ENCODE measurements at regions not wholly inside any gene's neighbourhood (a gene's known extent, or its start where the extent isn't known, plus 50 kb on each side); places are given as distances from the start of the nearest gene placed in this dataset.
"Not testable (repeated sequence)": the region's sequence is repeated elsewhere in the genome, so short reads cannot be mapped to it uniquely, and the experiment has no call there.

- H3K36me3 ChIP-seq (ENCODE audit: low read depth) = no peaks in the 10 kb centered on the region
- H4K20me1 ChIP-seq (ENCODE audit: insufficient read depth) = no peaks in the 10 kb centered on the region
- H3K27me3 ChIP-seq (replicated peaks; ENCODE audit: insufficient read depth) = no peaks in the 10 kb centered on the region
- WGBS, 2 experiments (ENCODE audit: low coverage in 1 of 2, low lambda C conversion rate in 2 of 2, missing lambda C conversion rate in 2 of 2) = 75 to 84% methylated on average over 3 of the region's 3 CpGs
- no peak overlapping the region for H3K4me2 ChIP-seq (ENCODE audit: unreplicated experiment)
- H3K9me3 ChIP-seq (ENCODE audit: low read depth) = no peaks in the 10 kb centered on the region
- no peak overlapping the region for H3K4me3 ChIP-seq
- in situ Hi-C loops (cut with MboI) = no loop called here
- no peak for DNase-seq
- H3K27ac ChIP-seq = no peak overlapping the region
- H3F3A ChIP-seq (ENCODE audit: insufficient read depth) = no peaks in the 10 kb centered on the region
- no peaks in the 10 kb centered on the region for H3K79me2 ChIP-seq (ENCODE audit: insufficient read depth)
- H2AFZ ChIP-seq = no peak overlapping the region
- no peaks in the 10 kb centered on the region for H3K9me2 ChIP-seq (ENCODE audit: insufficient read depth)
- no peaks in the 10 kb centered on the region for H3K4me1 ChIP-seq (ENCODE audit: insufficient read depth)
- TF ChIP-seq EZH2 (IDR thresholded peaks at IDR 0.05; ENCODE audit: insufficient read depth, poor library complexity, severe bottlenecking) = no peak
- no peak for TF ChIP-seq EZH2phosphoT487 (IDR thresholded peaks at IDR 0.05; ENCODE audit: insufficient read depth, low read depth)
- H3K9ac ChIP-seq = no peak overlapping the region
These were observed 2254.4 kb downstream of the ARAP2 start for GRCh38 chr4:33989820-33990443.

GRCh38 chr4:33996075-33996718 is 2248.1 kb downstream of the ARAP2 start:
- no peaks in the 10 kb centered on the region for H3F3A ChIP-seq (ENCODE audit: insufficient read depth)
- H3K4me1 ChIP-seq (ENCODE audit: insufficient read depth) = no peaks in the 10 kb centered on the region
- H3K79me2 ChIP-seq (ENCODE audit: insufficient read depth) = no peaks in the 10 kb centered on the region
- H3K9me3 ChIP-seq (ENCODE audit: low read depth) = no peaks in the 10 kb centered on the region
- TF ChIP-seq EZH2phosphoT487 (IDR thresholded peaks at IDR 0.05; ENCODE audit: insufficient read depth, low read depth) = no peak
- no peaks in the 10 kb centered on the region for H3K9me2 ChIP-seq (ENCODE audit: insufficient read depth)
- no peaks in the 10 kb centered on the region for H3K27me3 ChIP-seq (replicated peaks; ENCODE audit: insufficient read depth)
- peak; percentile 6 for DNase-seq
- H3K9ac ChIP-seq = no peak overlapping the region
- in situ Hi-C loops (cut with MboI) = no loop called here
- H2AFZ ChIP-seq = no peak overlapping the region
- H3K36me3 ChIP-seq (ENCODE audit: low read depth) = no peaks in the 10 kb centered on the region
- H4K20me1 ChIP-seq (ENCODE audit: insufficient read depth) = no peaks in the 10 kb centered on the region
- H3K27ac ChIP-seq = no peak overlapping the region
- no peak overlapping the region for H3K4me3 ChIP-seq
- no peak overlapping the region for H3K4me2 ChIP-seq (ENCODE audit: unreplicated experiment)
- WGBS, 2 experiments (ENCODE audit: low coverage in 1 of 2, low lambda C conversion rate in 2 of 2, missing lambda C conversion rate in 2 of 2) = 77 to 81% methylated on average over 4 of the region's 4 CpGs

DNA sequence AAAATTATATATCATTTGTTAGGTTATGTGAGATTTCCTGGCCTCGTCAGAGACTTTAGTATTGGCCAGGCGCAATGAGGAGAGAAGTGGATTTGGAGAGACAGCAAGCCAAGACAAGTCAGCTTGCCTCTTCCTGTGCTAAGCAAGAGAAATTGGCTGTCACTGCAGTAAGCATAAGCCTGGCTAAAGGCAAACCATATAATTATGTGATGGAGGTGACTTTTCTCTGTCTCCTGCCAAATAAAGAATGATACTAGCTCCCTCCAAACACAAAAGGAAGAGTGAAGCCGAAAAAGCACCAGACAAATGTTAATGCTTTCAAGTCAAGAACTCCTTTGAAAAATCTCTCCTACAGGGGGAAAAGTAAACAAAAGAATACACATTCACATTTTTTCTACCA is 2246.0 kb downstream of the ARAP2 start:
- Histone ChIP-seq H3K27ac (no peak overlapping the region), H2AFZ (no peak overlapping the region), H3K27me3 (replicated peaks; ENCODE audit: insufficient read depth) (no peaks in the 10 kb centered on the region), H3K9me2 (ENCODE audit: insufficient read depth) (no peaks in the 10 kb centered on the region), H4K20me1 (ENCODE audit: insufficient read depth) (no peaks in the 10 kb centered on the region), H3F3A (ENCODE audit: insufficient read depth) (no peaks in the 10 kb centered on the region), H3K36me3 (ENCODE audit: low read depth) (no peaks in the 10 kb centered on the region), H3K79me2 (ENCODE audit: insufficient read depth) (no peaks in the 10 kb centered on the region), H3K4me1 (ENCODE audit: insufficient read depth) (no peaks in the 10 kb centered on the region), H3K9me3 (ENCODE audit: low read depth) (no peaks in the 10 kb centered on the region), H3K4me3 (no peak overlapping the region), H3K9ac (no peak overlapping the region), H3K4me2 (ENCODE audit: unreplicated experiment) (no peak overlapping the region)
- WGBS, 2 experiments (ENCODE audit: low coverage in 1 of 2, low lambda C conversion rate in 2 of 2, missing lambda C conversion rate in 2 of 2) = 58 to 68% methylated on average over 3 of the region's 3 CpGs
- TF ChIP-seq EZH2phosphoT487 (IDR thresholded peaks at IDR 0.05; ENCODE audit: insufficient read depth, low read depth) = no peak
- TF ChIP-seq EZH2 (IDR thresholded peaks at IDR 0.05; ENCODE audit: insufficient read depth, poor library complexity, severe bottlenecking) = no peak
- no peak for DNase-seq
- in situ Hi-C loops (cut with MboI) = no loop called here

DNA sequence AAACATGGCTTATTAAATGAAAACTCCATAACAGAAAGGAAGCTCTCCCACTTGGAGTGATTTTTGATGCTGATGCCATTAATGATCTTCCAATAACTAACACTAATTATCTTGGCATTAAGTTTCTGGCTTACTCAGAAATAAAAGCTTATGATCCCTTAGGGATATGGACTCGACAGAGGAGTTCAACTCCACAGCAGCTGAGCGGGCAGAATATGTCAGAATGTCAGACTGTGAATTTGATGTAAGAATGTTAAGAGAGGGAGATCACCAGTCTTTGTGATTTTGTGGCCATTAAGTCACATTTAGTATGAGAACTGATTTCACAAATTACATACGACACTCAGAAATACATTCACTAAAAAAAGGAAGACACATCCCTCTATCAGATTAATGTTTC is 2244.0 kb downstream of the ARAP2 start:
- H3F3A ChIP-seq (ENCODE audit: insufficient read depth) = no peaks in the 10 kb centered on the region
- H3K27ac ChIP-seq = no peak overlapping the region
- no peaks in the 10 kb centered on the region for H3K36me3 ChIP-seq (ENCODE audit: low read depth)
- no peak for DNase-seq
- H3K79me2 ChIP-seq (ENCODE audit: insufficient read depth) = no peaks in the 10 kb centered on the region
- in situ Hi-C loops (cut with MboI) = no loop called here
- H3K9me2 ChIP-seq (ENCODE audit: insufficient read depth) = no peaks in the 10 kb centered on the region; the same call in 1 of the 2 replicates
- H3K9ac ChIP-seq = no peak overlapping the region
- H3K4me1 ChIP-seq (ENCODE audit: insufficient read depth) = no peaks in the 10 kb centered on the region
- H3K9me3 ChIP-seq (ENCODE audit: low read depth) = no peaks in the 10 kb centered on the region
- H2AFZ ChIP-seq = no peak overlapping the region
- 46 to 59% methylated on average over 3 of the region's 3 CpGs for WGBS, 2 experiments (ENCODE audit: low coverage in 1 of 2, low lambda C conversion rate in 2 of 2, missing lambda C conversion rate in 2 of 2)
- no peaks in the 10 kb centered on the region for H4K20me1 ChIP-seq (ENCODE audit: insufficient read depth)
- H3K4me3 ChIP-seq = no peak overlapping the region
- TF ChIP-seq EZH2phosphoT487 (IDR thresholded peaks at IDR 0.05; ENCODE audit: insufficient read depth, low read depth) (no peak), EZH2 (IDR thresholded peaks at IDR 0.05; ENCODE audit: insufficient read depth, poor library complexity, severe bottlenecking) (no peak)
- no peak overlapping the region for H3K4me2 ChIP-seq (ENCODE audit: unreplicated experiment)
- no peaks in the 10 kb centered on the region for H3K27me3 ChIP-seq (replicated peaks; ENCODE audit: insufficient read depth)

DNA sequence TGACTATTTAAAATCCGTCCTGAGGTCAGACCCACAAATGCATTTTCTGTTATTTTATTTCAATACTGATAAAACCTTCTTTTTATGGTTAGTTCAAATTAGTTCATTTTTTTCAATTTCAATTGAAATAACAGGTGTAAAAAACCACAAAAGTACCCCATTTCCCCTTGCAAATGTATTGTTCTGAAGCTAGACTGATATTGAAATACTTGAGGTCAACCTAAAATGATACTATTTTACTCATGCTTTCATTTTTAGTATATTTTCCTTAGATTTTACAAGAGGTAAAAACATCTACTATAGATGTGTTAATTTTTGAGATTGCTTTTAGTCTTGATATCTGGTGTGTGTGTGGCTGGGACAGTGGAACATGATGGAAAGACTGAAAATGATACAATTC is 2237.8 kb downstream of the ARAP2 start:
- H2AFZ ChIP-seq; H3K4me2 ChIP-seq (ENCODE audit: unreplicated experiment); H3K9me3 ChIP-seq (ENCODE audit: low read depth); H3K9me2 ChIP-seq (ENCODE audit: insufficient read depth); H3K4me3 ChIP-seq; H3K36me3 ChIP-seq (ENCODE audit: low read depth); DNase-seq; H3K4me1 ChIP-seq (ENCODE audit: insufficient read depth); H3F3A ChIP-seq (ENCODE audit: insufficient read depth); H4K20me1 ChIP-seq (ENCODE audit: insufficient read depth); H3K79me2 ChIP-seq (ENCODE audit: insufficient read depth); H3K27ac ChIP-seq; H3K9ac ChIP-seq; H3K27me3 ChIP-seq (replicated peaks; ENCODE audit: insufficient read depth); in situ Hi-C loops (cut with MboI): not testable (repeated sequence)
- WGBS, 2 experiments (ENCODE audit: low coverage in 1 of 2, low lambda C conversion rate in 2 of 2, missing lambda C conversion rate in 2 of 2) = 33 to 66% methylated on average over 1 of the region's 1 CpG
